ENCODE measurements at regions not wholly inside any gene's neighbourhood (a gene's known extent, or its start where the extent isn't known, plus 50 kb on each side); places are given as distances from the start of the nearest gene placed in this dataset.

DNA sequence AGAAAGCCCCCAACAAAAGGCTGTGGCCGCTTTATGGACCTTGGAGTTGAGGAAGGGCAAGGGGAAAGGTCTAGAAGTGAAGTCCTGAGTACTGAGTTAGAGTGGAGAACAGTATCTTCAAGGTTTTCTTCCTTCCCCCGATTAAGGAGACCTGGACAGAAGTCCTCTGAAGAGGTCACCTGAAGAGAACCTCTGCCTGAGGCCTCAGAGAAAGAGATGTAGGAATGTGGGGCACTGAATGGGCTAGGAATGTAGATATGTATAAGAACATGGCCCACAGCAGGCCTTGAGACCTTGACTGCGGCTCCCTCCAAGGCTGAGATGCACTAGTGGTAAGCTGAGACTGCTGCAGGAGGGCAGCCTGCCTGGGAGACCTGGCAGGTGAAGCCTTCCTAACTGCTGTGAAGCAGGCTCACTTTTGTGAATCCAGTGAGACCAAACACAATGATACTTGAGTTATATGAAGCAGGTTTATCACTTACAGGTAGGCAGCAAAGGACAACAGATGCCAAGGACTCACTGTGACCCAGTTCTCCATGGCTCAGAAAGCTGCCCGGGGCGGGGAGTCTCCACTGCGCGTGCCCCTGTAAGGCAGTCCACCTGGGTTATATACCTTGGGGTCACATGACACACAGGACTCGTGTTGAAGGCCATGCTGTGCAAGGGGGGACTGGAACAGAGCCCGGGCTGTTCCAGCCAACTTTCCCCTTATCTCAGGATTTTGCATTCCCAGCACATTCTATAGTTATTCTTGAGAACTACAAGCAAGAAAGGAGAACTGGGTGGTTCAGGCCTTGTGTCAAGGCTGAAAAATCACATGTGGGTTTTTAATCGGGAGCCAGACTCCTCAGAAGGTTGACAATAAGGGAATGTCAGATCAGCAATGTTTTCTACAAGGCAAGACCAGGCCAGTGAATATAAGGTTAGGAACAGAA lies 78.8 kb upstream of the PPM1J start:
- TF ChIP-seq, protein P1, sequence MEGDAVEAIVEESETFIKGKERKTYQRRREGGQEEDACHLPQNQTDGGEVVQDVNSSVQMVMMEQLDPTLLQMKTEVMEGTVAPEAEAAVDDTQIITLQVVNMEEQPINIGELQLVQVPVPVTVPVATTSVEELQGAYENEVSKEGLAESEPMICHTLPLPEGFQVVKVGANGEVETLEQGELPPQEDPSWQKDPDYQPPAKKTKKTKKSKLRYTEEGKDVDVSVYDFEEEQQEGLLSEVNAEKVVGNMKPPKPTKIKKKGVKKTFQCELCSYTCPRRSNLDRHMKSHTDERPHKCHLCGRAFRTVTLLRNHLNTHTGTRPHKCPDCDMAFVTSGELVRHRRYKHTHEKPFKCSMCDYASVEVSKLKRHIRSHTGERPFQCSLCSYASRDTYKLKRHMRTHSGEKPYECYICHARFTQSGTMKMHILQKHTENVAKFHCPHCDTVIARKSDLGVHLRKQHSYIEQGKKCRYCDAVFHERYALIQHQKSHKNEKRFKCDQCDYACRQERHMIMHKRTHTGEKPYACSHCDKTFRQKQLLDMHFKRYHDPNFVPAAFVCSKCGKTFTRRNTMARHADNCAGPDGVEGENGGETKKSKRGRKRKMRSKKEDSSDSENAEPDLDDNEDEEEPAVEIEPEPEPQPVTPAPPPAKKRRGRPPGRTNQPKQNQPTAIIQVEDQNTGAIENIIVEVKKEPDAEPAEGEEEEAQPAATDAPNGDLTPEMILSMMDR (IDR thresholded peaks at IDR 0.05): no peak
- ATAC-seq (peak; percentile 62 to 95 (median 83)), DNase-seq (peak in 5 of 6 donors; percentile 25 to 78 (median 35)), FAIRE-seq (no peak)
- intact Hi-C loops (cut with DNase I): no loop called here
- no peak overlapping the region for H3K4me3 ChIP-seq
- H3K9me3 ChIP-seq: no peaks in the 10 kb centered on the region
- no peaks in the 10 kb centered on the region for H3K27me3 ChIP-seq
- 56 to 67% methylated on average over 10 of the region's 10 CpGs for WGBS, 2 donors
- no peaks in the 10 kb centered on the region for H3K36me3 ChIP-seq
- peak overlapping the region in 3 of 4 donors; percentile 20 to 24 (median 24) for H3K27ac ChIP-seq
- H3K4me1 ChIP-seq: peaks cover 0 to 3% (median 0%) of the 10 kb centered on the region in 3 donors

- H3K4me1 ChIP-seq: peaks cover 0 to 3% (median 0%) of the 10 kb centered on the region in 3 donors
- no peaks in the 10 kb centered on the region for H3K9me3 ChIP-seq
- 83 to 87% methylated on average over 3 of the region's 3 CpGs for WGBS, 2 donors
- TF ChIP-seq, protein P1 (IDR thresholded peaks at IDR 0.05): no peak
- no peak for ATAC-seq
- FAIRE-seq: no peak
- H3K4me3 ChIP-seq: no peak overlapping the region
- intact Hi-C loops (cut with DNase I): no loop called here
- H3K27ac ChIP-seq: no peak overlapping the region
- no peaks in the 10 kb centered on the region for H3K36me3 ChIP-seq
- no peaks in the 10 kb centered on the region for H3K27me3 ChIP-seq
- no peak for DNase-seq
Observed at GRCh38 chr1:112791723-112792104, 76.6 kb upstream of the PPM1J start.

DNA sequence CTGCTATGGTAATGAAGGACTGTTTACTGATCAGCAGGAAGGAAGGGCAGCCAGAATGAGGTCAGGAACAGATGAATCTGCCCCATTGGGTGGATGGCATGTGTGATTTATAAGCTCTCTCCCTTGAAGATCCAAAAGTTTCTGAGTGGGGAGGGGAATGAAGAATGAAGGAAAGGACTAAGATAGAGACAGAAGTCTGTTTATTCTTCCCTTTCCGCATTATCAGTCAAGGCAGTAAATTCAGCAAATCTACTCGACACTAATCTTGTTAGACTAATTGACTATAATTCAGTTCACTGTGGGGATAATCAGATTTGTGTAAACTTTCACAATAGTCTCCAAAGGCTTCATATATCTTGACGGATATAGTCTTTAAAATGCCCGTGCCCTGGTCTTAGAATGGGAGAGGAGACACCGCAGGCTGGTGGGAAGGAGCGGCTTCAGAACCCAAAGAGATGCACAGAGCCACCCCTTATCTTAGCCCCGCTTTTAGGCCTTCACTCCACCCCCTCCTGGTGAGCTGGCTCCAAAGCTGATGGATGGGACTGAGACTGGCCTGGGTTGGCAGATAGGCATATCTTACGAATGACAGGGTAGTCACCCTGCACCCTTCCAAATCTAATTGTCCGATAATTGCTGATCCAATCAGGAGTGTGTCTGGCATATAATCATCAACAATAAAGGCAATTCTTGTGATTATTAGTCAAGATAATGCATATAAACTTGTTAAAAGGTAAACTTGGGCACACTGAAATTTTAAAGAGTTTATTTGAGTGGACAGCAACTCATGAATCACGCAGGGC lies 76.0 kb upstream of the PPM1J start:
- H3K27ac ChIP-seq: no peak overlapping the region
- H3K27me3 ChIP-seq: no peaks in the 10 kb centered on the region
- ATAC-seq (no peak), FAIRE-seq (no peak), DNase-seq (no peak)
- TF ChIP-seq, protein P1 (IDR thresholded peaks at IDR 0.05): no peak
- 90 to 93% methylated on average over 10 of the region's 10 CpGs for WGBS, 2 donors
- H3K9me3 ChIP-seq: no peaks in the 10 kb centered on the region
- H3K36me3 ChIP-seq: no peaks in the 10 kb centered on the region
- intact Hi-C loops (cut with DNase I): no loop called here
- H3K4me1 ChIP-seq: peaks cover 0 to 3% (median 0%) of the 10 kb centered on the region in 3 donors
- no peak overlapping the region for H3K4me3 ChIP-seq

DNA sequence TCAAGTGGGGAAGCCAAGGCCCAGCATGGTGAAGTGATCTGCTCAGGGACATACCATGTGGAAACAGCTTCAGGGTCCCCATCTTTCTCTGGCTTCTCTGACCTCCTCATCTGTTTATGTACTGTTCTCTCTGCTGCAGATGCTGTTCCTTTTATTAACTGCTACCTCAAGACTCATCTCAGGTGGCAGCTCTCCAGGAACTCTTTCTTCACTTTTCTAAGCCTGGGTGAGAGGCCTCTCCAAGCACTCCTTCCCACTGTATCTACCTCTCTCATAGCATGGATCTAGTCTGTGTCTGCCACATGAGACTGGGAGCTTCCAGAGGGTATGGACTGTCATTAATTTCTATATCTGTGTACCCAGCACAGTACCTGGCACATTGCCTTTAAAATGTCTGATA lies 73.4 kb upstream of the PPM1J start:
- DNase-seq (no peak), FAIRE-seq (no peak), ATAC-seq (no peak)
- Histone ChIP-seq H3K9me3 (no peaks in the 10 kb centered on the region), H3K36me3 (no peaks in the 10 kb centered on the region), H3K27me3 (no peaks in the 10 kb centered on the region), H3K27ac (no peak overlapping the region), H3K4me1 (no peaks in the 10 kb centered on the region), H3K4me3 (no peak overlapping the region)
- intact Hi-C loops (cut with DNase I): no loop called here
- TF ChIP-seq, protein P1 (IDR thresholded peaks at IDR 0.05): no peak
